Activated CD8-positive, alpha-beta memory T cell treated with anti-CD3 and anti-CD28 coated beads, Interleukin-2, amount 10 ng/mL, durations not matched to agents 7 days and 5 days (primary cell): ENCODE measurements at regions not wholly inside any gene's neighbourhood (a gene's known extent, or its start where the extent isn't known, plus 50 kb on each side); places are given as distances from the start of the nearest gene placed in this dataset.

Experiments
- ATAC-seq: fragments of 150-1000 bp; cut with Tn5 transposase; one replicate; pipeline ENCODE4 v1.10.0; 2021; ENCODE audit warnings: moderate library complexity
- CTCF ChIA-PET: fragments of 350-600 bp; sonication (Branson Sonifier 250); formaldehyde crosslinking; loops from one replicate; lab custom pipeline; 2021; ENCODE audit warnings: antibody characterized with exemption; lab: Charles Lee
- DNase-seq: peaks from one replicate; pipeline ENCODE4 v3.0.0-alpha.2; 2020
- H3K27ac Mint-ChIP-seq: one replicate; pipeline ENCODE4 v1.8.0; 2021; ENCODE audit warnings: mild to moderate bottlenecking, mixed read lengths
- H3K27me3 Mint-ChIP-seq: one replicate; pipeline ENCODE4 v1.8.0; 2021; ENCODE audit warnings: mixed read lengths
- H3K36me3 Mint-ChIP-seq: one replicate; pipeline ENCODE4 v1.8.0; 2021; ENCODE audit warnings: mild to moderate bottlenecking, mixed read lengths
- H3K4me1 Mint-ChIP-seq: one replicate; pipeline ENCODE4 v1.8.0; 2021; ENCODE audit warnings: mixed read lengths
- H3K4me3 Mint-ChIP-seq: one replicate; pipeline ENCODE4 v1.8.0; 2021; ENCODE audit warnings: mild to moderate bottlenecking, moderate library complexity, mixed read lengths
- H3K9me3 Mint-ChIP-seq: one replicate; pipeline ENCODE4 v1.8.0; 2022; ENCODE audit warnings: low read depth, mixed read lengths

DNA sequence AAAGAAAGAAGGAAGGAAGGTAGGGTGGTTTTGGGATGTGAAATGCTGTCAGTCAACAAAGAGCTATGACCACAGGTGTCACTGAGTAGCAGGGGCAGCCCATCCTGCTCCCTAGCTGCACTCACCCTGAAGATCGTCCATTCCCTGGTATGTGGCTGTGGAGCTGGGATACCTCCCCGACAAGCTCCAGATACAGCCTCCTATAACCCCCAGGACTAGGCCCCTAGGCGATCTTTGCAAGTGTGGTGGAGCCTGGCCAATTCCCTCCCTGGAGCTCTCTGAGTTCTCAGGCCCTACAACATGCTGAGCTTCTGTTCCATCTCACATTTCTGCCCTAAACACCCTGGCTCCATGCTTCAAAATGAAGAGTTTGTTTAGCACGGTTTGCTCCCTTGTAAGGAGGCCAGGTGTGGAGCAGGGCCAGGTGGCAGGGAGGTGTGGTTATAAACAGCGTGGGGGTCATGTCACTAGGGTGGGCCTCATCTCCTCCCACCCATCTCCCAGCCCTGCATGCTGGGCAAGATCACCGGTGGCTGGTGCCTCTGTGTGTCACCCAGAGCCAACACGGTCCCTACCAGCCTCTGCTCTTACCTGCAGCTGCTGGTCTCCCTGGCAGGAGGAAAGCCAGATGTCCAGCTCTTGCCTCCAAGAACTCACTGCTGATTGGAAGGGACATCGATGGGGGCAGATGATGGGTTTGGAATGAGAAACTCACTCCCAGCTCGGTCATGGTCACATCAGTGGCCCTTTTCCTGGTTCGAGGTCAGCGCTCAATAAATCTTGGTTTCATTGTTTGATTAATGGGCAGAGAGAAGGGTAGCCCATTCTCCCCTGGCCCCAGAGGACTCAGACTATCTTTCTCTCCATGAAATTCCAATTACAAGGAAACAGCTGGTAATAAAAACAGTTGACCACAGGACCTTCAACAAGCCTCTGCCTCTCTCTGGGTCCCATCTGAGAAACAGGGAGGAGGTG lies 511.0 kb upstream of the CDH5 start:
- H3K9me3 Mint-ChIP-seq, result peaks cover 2% of the 10 kb centered on the region
- CTCF ChIA-PET, result no interaction called here

DNA sequence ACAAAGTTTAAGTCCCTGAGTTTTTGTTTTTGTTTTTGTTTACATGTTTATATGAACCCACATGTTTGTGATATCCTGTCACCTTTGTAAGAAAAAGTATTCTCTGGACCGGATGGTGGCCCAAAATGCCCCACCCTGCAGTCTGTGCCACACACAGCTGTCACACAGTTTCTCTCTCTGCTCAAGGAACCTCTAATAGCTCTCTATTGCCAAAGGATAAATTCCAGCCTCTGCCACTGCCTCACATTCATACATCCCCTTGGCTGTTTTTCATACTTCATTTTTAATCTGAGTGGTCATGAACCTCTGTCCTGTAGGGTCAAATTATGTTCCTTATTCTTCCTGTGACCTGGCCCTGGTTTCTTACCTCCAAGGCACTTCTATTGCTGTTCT lies 520.3 kb upstream of the CDH5 start:
- H3K4me1 Mint-ChIP-seq, result no peaks in the 10 kb centered on the region
- H3K27me3 Mint-ChIP-seq, result no peaks in the 10 kb centered on the region
- H3K27ac Mint-ChIP-seq, result no peak overlapping the region
- no peaks in the 10 kb centered on the region for H3K36me3 Mint-ChIP-seq
- DNase-seq, result no peak
- CTCF ChIA-PET, result no interaction called here
- no peaks in the 10 kb centered on the region for H3K9me3 Mint-ChIP-seq
- ATAC-seq, result no peak
- no peak overlapping the region for H3K4me3 Mint-ChIP-seq

More for the DNA sequence above, 511.0 kb upstream of the CDH5 start:
- Mint-ChIP-seq H3K27me3 (no peaks in the 10 kb centered on the region), H3K27ac (no peak overlapping the region), H3K36me3 (no peaks in the 10 kb centered on the region), H3K4me3 (no peak overlapping the region), H3K4me1 (no peaks in the 10 kb centered on the region)
- no peak for ATAC-seq
- no peak for DNase-seq

DNA sequence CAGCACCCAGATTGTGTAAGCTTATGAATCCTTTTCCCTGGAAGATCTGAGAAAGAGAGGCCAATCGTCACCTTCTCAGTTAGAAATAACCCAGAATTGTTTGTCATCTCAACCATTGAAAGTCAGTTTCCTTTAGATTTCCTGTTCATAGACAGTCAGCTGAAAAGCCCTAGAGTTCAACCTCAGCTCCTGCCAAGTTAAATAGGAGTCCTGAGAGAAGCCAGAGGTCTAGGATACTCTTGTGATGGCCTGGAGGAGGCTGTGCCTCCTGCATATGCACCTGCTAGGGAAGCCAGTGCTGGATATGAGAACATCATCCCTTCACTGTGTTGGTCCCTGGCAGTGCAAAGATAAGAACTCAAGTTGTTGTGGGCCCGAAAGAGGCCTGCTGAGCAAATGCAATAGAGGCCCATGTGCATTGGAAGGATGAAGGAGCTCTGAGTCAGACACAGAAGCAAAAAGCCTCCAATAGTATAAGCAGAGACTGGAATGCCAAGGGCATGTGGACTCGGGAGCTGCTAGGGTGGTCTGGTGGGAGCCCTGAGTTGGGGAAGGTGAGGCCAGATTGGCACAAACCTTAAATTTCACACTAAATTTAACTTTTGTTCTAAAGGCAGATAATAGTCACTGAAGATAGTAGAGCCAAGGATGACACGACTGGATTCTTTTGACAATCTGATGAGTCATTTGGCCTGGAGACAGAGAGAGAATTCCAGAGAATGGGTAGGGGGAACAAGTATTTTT lies 520.9 kb upstream of the CDH5 start:
- DNase-seq (no peak), ATAC-seq (no peak)
- no peak overlapping the region for H3K4me3 Mint-ChIP-seq
- no peaks in the 10 kb centered on the region for H3K4me1 Mint-ChIP-seq
- no peaks in the 10 kb centered on the region for H3K9me3 Mint-ChIP-seq
- H3K36me3 Mint-ChIP-seq, result no peaks in the 10 kb centered on the region
- H3K27ac Mint-ChIP-seq, result no peak overlapping the region
- no peaks in the 10 kb centered on the region for H3K27me3 Mint-ChIP-seq
- CTCF ChIA-PET, result no interaction called here

DNA sequence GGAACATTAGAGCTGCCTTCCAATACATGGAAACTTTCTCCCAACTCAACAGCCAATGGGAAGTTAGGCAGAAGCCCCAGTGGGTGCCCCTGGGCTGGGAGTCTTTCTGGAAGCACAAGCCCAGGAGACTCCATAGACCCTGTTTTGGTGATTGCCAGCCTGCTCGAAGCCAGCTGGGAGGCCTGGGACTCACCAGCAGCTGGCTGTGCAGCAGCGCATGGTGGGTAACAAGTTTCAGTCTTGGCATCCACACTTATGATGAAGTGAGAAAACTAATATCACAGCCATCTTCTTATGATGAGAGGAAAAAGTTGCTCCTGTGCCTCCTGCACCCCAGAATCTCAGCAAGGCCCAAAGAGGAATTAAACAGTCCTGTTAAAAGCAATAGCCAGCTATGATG lies 522.5 kb upstream of the CDH5 start:
- CTCF ChIA-PET, result no interaction called here
- no peaks in the 10 kb centered on the region for H3K27me3 Mint-ChIP-seq
- H3K9me3 Mint-ChIP-seq, result no peaks in the 10 kb centered on the region
- H3K27ac Mint-ChIP-seq, result no peak overlapping the region
- DNase-seq (no peak), ATAC-seq (no peak)
- H3K36me3 Mint-ChIP-seq, result no peaks in the 10 kb centered on the region
- H3K4me1 Mint-ChIP-seq, result no peaks in the 10 kb centered on the region
- H3K4me3 Mint-ChIP-seq, result no peak overlapping the region

DNA sequence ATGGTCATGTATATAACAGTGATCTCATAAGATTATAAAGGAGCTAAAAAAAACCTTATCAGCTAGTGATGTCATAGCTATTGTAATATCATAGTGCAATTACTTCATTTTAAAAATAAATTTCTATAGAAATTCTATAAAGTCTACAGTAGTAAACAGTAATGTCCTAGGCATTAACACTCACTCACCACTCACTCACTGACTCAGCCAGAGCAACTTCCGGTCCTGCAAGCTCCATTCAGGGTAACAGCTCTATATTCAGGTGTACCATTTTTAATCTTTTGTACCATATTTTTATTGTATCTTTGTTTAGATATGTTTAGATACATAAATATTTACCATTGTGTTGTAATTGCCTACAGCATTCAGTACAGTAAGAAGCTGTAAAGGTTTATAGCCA lies 524.4 kb upstream of the CDH5 start:
- H3K4me1 Mint-ChIP-seq, result no peaks in the 10 kb centered on the region
- H3K27ac Mint-ChIP-seq, result no peak overlapping the region
- no peaks in the 10 kb centered on the region for H3K36me3 Mint-ChIP-seq
- no peak overlapping the region for H3K4me3 Mint-ChIP-seq
- no peak for ATAC-seq
- no peak for DNase-seq
- CTCF ChIA-PET, result interaction anchor here (0.6 kb wide), 1 partner anchor 40 kb away, joined by 3 read pairs; no protein-coding TSS in a partner anchor
- no peaks in the 10 kb centered on the region for H3K9me3 Mint-ChIP-seq
- H3K27me3 Mint-ChIP-seq, result no peaks in the 10 kb centered on the region

DNA sequence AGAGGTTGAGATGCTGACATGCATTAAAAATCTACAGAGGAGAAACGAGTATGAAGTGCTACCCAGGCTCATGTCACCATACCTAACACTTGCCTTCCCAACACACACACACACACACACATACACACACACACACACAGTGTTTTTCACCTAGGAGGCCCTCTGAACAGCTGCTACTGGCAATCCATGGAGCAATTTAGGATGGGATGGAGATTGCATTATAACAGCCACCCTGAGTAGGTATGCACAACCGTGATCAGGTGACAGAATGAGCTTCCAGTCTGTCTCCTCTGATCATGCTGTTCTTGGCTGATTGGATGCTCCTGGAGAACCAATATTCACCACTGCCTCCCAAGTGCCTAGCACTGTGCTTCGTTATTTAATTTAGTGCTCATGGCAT lies 528.5 kb upstream of the CDH5 start:
- H3K4me3 Mint-ChIP-seq, result no peak overlapping the region
- no peaks in the 10 kb centered on the region for H3K27me3 Mint-ChIP-seq
- CTCF ChIA-PET, result no interaction called here
- ATAC-seq (no peak), DNase-seq (no peak)
- H3K9me3 Mint-ChIP-seq, result no peaks in the 10 kb centered on the region
- H3K36me3 Mint-ChIP-seq, result no peaks in the 10 kb centered on the region
- H3K27ac Mint-ChIP-seq, result no peak overlapping the region
- no peaks in the 10 kb centered on the region for H3K4me1 Mint-ChIP-seq

DNA sequence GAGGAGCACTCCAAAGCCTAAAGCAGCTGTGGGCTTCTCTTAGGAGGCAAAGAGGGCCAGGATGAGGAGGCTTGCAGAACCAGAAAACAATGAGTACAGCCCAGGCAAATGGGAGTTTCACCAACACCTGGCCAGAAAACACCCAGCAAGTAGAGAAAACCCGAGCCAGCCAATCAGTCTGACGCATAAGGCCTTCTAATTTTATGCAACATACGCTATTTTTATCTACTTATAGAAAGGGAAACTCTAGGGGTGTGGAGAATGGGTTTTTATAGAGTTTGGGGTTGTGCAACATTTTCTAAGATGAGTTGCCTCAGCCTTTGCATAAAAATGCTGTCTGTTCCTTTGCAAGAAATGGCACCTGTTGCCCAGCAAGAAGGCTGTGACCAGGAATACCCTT lies 529.0 kb upstream of the CDH5 start:
- Mint-ChIP-seq H3K9me3 (no peaks in the 10 kb centered on the region), H3K27ac (no peak overlapping the region), H3K27me3 (no peaks in the 10 kb centered on the region), H3K36me3 (no peaks in the 10 kb centered on the region), H3K4me1 (no peaks in the 10 kb centered on the region), H3K4me3 (no peak overlapping the region)
- ATAC-seq (no peak), DNase-seq (no peak)
- CTCF ChIA-PET, result no interaction called here

DNA sequence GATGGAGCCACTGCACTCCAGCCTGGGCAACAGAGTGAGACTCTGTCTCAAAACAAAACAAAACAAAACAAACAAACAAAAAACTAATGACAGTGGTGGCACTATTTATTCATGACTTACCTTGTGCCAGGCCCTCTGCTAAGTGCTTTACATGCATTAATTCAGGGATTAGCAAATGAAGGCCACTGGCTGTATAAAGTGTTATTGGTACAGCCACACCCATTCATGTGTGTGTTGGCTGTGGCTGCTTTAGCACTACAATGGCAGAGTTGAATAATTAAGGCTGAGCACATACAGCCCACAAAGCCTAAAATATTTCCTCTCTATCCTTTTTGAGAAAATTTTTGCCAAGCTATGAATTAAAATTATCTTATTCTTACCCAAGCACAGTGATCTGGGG lies 531.8 kb upstream of the CDH5 start:
- Mint-ChIP-seq H3K4me3 (no peak overlapping the region), H3K9me3 (no peaks in the 10 kb centered on the region), H3K4me1 (no peaks in the 10 kb centered on the region), H3K27me3 (no peaks in the 10 kb centered on the region), H3K27ac (no peak overlapping the region), H3K36me3 (no peaks in the 10 kb centered on the region)
- ATAC-seq (no peak), DNase-seq (no peak)
- CTCF ChIA-PET, result no interaction called here

DNA sequence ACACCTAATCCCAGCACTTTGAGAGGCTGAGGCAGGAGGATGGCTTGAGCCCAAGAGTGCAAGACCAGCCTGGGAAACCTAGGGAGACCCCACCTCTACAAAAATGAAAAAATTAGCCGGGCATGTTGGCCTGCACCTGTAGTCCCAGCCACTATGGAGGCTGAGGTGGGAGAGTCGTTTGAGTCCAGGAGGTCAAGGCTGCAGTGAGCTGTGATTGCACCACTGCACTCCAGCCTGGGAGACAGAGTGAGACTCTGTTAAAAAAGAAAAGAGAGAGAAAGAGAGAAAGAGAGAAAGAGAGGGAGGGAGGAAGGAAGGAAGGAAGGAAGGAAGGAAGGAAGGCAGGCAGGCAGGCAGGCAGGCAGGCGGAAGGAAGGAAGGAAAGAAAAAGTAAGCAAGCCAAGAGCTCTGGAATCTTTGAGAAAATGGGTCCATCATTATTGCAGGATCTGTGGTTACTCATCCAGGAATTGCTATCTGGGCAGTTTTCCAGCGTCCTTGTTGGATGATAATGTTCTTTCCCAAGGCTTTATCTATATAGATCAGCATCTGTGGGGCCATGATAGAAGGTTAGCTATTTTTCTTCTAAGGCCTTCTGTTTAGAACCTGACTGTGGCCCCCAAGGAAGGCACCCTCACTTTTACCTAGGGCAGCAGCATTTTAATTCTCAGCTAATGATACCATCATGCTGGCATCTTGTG lies 533.2 kb upstream of the CDH5 start:
- Mint-ChIP-seq H3K27ac (no peak overlapping the region), H3K36me3 (no peaks in the 10 kb centered on the region), H3K9me3 (no peaks in the 10 kb centered on the region), H3K4me3 (no peak overlapping the region), H3K27me3 (no peaks in the 10 kb centered on the region), H3K4me1 (no peaks in the 10 kb centered on the region)
- no peak for DNase-seq
- ATAC-seq, result no peak
- CTCF ChIA-PET, result no interaction called here

DNA sequence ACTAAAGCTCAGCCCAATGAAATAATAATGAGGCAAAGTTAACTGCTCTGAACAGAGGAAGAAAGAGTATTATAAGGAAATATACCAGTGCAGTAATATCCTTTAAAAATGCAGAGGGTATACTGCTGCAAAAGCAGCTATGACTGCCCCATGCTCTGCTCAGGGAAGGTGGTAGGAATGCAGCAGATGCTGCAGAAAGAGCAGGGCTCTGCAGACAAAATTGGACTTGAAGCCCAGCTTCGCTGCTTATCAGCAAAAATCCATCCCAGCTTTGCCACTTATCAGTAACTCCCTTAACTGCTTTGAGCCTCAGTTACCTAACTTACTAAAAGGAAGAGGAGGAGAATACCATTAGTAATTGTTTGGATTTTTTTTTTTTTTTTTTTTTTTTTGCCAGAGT lies 533.8 kb upstream of the CDH5 start:
- no peak for ATAC-seq
- Mint-ChIP-seq H3K4me1 (no peaks in the 10 kb centered on the region), H3K27me3 (no peaks in the 10 kb centered on the region), H3K36me3 (no peaks in the 10 kb centered on the region), H3K27ac (no peak overlapping the region), H3K4me3 (no peak overlapping the region), H3K9me3 (peaks cover 4% of the 10 kb centered on the region)
- CTCF ChIA-PET, result no interaction called here
- no peak for DNase-seq

DNA sequence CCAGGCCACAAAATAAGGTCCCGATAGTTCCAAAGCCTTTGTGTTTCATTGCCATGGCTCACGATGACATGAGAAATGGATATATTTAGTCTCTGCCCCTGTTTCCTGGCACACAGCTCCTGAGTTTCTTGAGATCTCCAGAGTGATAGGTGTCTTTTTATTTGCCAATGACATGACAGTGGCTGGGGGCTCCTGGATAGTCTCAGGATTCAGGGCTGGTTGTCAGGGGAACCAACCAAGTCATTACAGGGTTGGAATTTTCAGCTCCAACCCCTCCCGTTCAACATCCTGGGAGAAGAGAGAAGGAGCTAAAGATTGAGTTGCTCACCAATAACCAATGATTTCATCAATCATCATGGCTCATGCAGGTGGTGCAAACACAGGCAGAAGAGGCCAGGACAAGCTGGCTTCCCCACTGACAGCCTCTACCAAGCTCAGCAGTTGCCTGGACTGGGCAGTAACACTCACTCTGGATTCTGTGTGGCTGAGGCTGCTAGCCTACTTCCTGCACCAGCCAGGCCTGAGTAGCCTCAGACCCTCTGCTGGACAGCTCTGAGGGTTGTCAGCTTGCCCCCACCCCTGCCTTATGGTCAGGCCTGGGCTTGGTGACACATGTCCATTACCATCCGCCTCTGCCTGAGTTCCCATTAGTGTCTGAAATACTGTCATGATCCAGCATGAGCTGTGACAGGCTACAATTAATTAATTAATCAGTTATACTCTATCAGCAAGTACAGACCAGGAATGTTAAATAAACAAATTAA lies 534.4 kb upstream of the CDH5 start:
- DNase-seq (no peak), ATAC-seq (no peak)
- Mint-ChIP-seq H3K27me3 (no peaks in the 10 kb centered on the region), H3K9me3 (peaks cover 4% of the 10 kb centered on the region), H3K27ac (no peak overlapping the region), H3K4me1 (no peaks in the 10 kb centered on the region), H3K36me3 (no peaks in the 10 kb centered on the region), H3K4me3 (no peak overlapping the region)
- CTCF ChIA-PET, result no interaction called here

DNA sequence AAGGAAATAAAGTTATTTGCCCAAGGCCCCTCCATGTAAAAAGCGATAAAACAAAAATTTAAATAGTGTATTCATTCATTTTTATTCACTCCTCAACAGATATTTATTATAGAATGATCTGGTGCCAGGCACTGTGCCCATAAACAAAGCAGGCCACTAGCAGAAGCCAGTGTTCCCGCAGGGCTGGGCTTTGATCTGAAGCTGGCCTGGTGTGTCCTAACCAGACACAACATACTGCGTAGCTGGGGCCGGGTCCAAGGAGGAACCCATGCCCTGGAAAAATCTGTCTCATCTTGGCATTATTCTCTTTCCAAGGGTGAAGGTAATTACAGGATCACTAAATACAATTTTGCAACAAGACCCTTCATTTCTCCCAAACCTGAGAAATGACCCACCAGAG lies 537.4 kb upstream of the CDH5 start:
- CTCF ChIA-PET, result no interaction called here
- H3K36me3 Mint-ChIP-seq, result no peaks in the 10 kb centered on the region

DNA sequence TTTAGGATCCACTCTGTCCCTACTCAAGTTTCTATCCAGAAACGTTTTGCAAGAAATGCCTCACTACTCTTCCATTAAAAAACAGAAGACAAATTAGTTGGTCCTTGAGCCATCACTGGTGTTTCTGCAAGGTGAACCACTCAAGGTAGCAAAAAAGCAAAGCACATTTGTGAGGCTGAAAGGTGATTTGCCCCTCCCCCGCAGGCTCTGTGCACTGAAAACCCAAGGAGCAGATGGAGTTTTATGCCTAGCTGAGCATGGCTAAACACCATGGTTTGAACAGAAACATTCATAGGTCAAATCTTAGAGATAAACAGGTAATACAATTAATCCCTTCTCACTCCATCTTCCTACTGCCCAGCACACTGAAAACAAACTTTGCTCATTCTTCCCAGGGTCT lies 538.2 kb upstream of the CDH5 start:
- no peak overlapping the region for H3K4me3 Mint-ChIP-seq
- H3K36me3 Mint-ChIP-seq, result no peaks in the 10 kb centered on the region
- H3K27ac Mint-ChIP-seq, result no peak overlapping the region
- H3K9me3 Mint-ChIP-seq, result peaks cover 4% of the 10 kb centered on the region
- H3K4me1 Mint-ChIP-seq, result no peaks in the 10 kb centered on the region
- DNase-seq, result no peak
- no peaks in the 10 kb centered on the region for H3K27me3 Mint-ChIP-seq
- ATAC-seq, result no peak
- CTCF ChIA-PET, result no interaction called here

More for the DNA sequence above, 537.4 kb upstream of the CDH5 start:
- peaks cover 4% of the 10 kb centered on the region for H3K9me3 Mint-ChIP-seq
- no peaks in the 10 kb centered on the region for H3K4me1 Mint-ChIP-seq
- ATAC-seq (no peak), DNase-seq (no peak)
- H3K4me3 Mint-ChIP-seq, result no peak overlapping the region
- no peak overlapping the region for H3K27ac Mint-ChIP-seq
- no peaks in the 10 kb centered on the region for H3K27me3 Mint-ChIP-seq
